Astrocyte (in vitro differentiated cells and primary cell): ENCODE measurements at regions not wholly inside any gene's neighbourhood (a gene's known extent, or its start where the extent isn't known, plus 50 kb on each side); places are given as distances from the start of the nearest gene placed in this dataset.

ENCODE experiments used
- EZH2 ChIP-seq: IDR thresholded peaks from 2 replicates; pipeline ENCODE4 v1.6.1; 2012; ENCODE audit warnings: mild to moderate bottlenecking, low read length, inconsistent platforms; ENCODE audit not compliant: insufficient read depth
- TF ChIP-seq, protein P1 (sequence below): IDR thresholded peaks from 2 replicates; pipeline ENCODE4 v1.5.1; 2011; ENCODE audit warnings: low read depth, mild to moderate bottlenecking, inconsistent platforms, low read length, moderate library complexity; ENCODE audit not compliant: insufficient read depth

DNA sequence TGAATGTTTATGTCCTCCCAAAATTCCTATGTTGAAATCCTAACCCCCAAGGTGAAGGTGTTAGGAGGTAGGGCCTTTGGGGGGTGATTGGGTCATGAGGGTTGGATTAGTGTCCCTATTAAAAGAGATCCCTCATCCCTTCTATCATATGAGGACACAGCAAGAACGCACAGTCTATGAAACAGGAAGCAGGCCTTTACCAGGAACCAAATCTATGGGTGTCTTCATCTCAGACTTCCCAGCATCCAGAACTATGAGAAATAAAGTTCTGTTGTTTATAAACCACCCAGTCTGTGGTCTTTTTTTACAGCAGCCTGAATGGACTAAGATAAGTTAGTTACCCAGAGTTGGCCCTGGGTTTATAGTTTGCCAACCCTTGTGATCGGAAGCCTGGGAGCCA, 153.1 kb downstream of the INO80D start:
- TF ChIP-seq, protein P1, sequence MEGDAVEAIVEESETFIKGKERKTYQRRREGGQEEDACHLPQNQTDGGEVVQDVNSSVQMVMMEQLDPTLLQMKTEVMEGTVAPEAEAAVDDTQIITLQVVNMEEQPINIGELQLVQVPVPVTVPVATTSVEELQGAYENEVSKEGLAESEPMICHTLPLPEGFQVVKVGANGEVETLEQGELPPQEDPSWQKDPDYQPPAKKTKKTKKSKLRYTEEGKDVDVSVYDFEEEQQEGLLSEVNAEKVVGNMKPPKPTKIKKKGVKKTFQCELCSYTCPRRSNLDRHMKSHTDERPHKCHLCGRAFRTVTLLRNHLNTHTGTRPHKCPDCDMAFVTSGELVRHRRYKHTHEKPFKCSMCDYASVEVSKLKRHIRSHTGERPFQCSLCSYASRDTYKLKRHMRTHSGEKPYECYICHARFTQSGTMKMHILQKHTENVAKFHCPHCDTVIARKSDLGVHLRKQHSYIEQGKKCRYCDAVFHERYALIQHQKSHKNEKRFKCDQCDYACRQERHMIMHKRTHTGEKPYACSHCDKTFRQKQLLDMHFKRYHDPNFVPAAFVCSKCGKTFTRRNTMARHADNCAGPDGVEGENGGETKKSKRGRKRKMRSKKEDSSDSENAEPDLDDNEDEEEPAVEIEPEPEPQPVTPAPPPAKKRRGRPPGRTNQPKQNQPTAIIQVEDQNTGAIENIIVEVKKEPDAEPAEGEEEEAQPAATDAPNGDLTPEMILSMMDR = no peak
- no peak for TF ChIP-seq EZH2
